ENCODE measurements at regions not wholly inside any gene's neighbourhood (a gene's known extent, or its start where the extent isn't known, plus 50 kb on each side); places are given as distances from the start of the nearest gene placed in this dataset.

DNA sequence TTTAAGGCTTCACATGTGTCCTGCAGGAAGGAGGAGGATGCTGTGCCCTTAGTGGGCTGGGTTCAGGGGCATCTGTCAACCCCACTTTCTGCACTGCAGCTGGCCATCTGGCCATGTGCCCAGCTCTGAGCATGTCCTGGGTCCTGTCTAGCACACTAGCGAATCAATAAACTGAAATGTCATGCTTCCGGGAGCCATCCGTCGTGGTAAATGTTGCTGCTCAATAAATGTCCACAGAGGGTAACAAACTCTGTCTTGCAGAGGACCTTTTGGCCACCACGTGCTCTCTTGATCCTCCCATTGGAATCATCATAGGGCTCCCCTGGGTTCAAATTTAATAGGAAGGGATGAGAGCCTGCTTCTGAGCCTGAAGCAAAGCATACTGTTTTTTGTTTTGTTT lies 168.6 kb upstream of the PIRT start:
- DNase-seq, result no peak
- Histone ChIP-seq H3K27me3 (no peaks in the 10 kb centered on the region), H3K4me3 (no peak overlapping the region), H3K9me3 (no peaks in the 10 kb centered on the region), H3K36me3 (no peaks in the 10 kb centered on the region), H3K27ac (no peak overlapping the region), H3K4me1 (no peaks in the 10 kb centered on the region)
- TF ChIP-seq POLR2A (IDR thresholded peaks at IDR 0.05), result no peak
- TF ChIP-seq, protein P1, sequence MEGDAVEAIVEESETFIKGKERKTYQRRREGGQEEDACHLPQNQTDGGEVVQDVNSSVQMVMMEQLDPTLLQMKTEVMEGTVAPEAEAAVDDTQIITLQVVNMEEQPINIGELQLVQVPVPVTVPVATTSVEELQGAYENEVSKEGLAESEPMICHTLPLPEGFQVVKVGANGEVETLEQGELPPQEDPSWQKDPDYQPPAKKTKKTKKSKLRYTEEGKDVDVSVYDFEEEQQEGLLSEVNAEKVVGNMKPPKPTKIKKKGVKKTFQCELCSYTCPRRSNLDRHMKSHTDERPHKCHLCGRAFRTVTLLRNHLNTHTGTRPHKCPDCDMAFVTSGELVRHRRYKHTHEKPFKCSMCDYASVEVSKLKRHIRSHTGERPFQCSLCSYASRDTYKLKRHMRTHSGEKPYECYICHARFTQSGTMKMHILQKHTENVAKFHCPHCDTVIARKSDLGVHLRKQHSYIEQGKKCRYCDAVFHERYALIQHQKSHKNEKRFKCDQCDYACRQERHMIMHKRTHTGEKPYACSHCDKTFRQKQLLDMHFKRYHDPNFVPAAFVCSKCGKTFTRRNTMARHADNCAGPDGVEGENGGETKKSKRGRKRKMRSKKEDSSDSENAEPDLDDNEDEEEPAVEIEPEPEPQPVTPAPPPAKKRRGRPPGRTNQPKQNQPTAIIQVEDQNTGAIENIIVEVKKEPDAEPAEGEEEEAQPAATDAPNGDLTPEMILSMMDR (IDR thresholded peaks at IDR 0.05), result no peak

DNA sequence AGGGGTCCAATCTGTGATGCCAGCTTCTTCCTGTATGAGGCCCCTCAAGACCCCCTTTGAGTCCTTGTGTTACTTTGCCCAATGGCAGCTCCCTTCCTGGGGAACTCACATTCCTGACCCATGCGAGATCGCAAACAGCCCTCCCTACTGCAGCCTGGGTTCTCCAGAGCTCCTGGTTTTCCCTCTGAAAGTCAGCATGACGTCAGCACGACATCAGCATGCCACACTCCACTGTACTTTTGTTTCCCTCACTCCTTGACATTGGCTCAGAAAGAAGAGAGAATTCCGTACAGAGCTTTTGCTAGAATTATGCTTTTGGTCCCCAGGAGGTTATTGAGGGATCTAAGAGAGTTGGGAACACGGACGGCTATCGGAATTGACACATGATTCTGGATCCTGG lies 168.1 kb upstream of the PIRT start:
- Histone ChIP-seq H3K27ac (no peak overlapping the region), H3K36me3 (no peaks in the 10 kb centered on the region), H3K4me1 (no peaks in the 10 kb centered on the region), H3K9me3 (no peaks in the 10 kb centered on the region), H3K27me3 (no peaks in the 10 kb centered on the region), H3K4me3 (no peak overlapping the region)
- no peak for DNase-seq
- TF ChIP-seq, protein P1 (IDR thresholded peaks at IDR 0.05), result no peak
- no peak for TF ChIP-seq POLR2A (IDR thresholded peaks at IDR 0.05)

DNA sequence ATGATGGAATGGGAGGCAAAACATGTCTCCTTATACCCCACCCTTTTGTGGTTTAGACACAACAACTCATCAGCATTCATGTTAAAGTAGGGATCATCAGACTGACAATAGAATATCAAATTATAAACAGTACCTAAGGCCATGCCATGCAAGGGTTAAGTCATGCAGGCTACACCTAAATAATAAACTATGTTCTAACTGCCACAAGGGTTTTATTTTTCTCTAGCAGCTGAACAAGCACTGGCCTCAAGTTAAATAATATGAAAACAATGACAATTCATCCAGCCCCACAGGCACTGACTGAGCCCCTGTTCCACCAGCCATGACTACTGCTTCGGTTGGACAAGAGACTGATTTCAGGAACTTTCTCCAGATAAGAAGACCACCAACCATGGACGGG lies 164.5 kb upstream of the PIRT start:
- Histone ChIP-seq H3K36me3 (no peaks in the 10 kb centered on the region), H3K9me3 (no peaks in the 10 kb centered on the region), H3K4me1 (no peaks in the 10 kb centered on the region), H3K27ac (no peak overlapping the region), H3K4me3 (no peak overlapping the region), H3K27me3 (no peaks in the 10 kb centered on the region)
- TF ChIP-seq POLR2A (IDR thresholded peaks at IDR 0.05), result no peak
- TF ChIP-seq, protein P1 (IDR thresholded peaks at IDR 0.05), result no peak
- DNase-seq, result no peak

DNA sequence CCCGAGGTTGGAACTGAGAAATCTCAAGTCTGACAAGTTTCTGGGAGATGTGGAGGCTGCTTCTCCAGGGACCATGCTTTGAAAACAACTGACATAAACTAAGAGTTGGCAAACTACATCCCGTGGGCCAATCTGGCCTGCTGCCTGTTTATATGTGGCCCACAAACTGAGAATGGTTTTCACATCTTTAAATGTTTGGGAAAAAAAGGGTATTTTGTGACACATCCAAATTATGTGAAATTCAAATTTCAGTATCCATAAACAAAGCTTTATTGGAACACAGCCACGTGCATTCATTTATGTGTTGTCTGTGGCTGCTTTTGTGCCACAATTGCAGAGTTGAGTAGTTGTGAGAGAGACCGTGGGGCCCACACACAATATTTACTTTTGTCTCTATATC lies 163.8 kb upstream of the PIRT start:
- no peak for DNase-seq
- no peaks in the 10 kb centered on the region for H3K4me1 ChIP-seq
- no peak overlapping the region for H3K4me3 ChIP-seq
- H3K9me3 ChIP-seq, result no peaks in the 10 kb centered on the region
- no peaks in the 10 kb centered on the region for H3K27me3 ChIP-seq
- TF ChIP-seq, protein P1 (IDR thresholded peaks at IDR 0.05), result no peak
- no peak for TF ChIP-seq POLR2A (IDR thresholded peaks at IDR 0.05)
- no peaks in the 10 kb centered on the region for H3K36me3 ChIP-seq
- H3K27ac ChIP-seq, result no peak overlapping the region

DNA sequence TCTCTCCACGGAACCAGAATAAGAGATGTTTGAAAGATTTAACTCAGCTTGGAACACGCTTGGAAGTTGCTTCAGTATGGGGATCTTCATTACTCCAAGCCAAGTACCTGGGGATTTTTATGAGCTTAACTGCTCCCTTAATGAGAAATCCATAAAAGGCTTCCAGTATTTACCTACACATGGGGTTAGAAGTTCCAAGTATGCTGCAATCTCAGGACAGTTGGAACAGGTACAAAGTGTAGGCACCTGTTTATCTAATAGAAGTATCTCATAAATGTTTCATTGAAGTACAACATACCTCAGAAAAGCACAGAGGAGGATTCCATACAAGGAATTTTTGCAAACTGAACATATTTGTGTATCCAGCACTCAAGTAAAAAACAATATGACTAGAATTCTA lies 161.6 kb upstream of the PIRT start:
- TF ChIP-seq POLR2A (IDR thresholded peaks at IDR 0.05), result no peak
- TF ChIP-seq, protein P1 (IDR thresholded peaks at IDR 0.05), result no peak
- Histone ChIP-seq H3K4me1 (no peaks in the 10 kb centered on the region), H3K36me3 (no peaks in the 10 kb centered on the region), H3K27me3 (no peaks in the 10 kb centered on the region), H3K27ac (no peak overlapping the region), H3K9me3 (no peaks in the 10 kb centered on the region), H3K4me3 (no peak overlapping the region)
- no peak for DNase-seq

DNA sequence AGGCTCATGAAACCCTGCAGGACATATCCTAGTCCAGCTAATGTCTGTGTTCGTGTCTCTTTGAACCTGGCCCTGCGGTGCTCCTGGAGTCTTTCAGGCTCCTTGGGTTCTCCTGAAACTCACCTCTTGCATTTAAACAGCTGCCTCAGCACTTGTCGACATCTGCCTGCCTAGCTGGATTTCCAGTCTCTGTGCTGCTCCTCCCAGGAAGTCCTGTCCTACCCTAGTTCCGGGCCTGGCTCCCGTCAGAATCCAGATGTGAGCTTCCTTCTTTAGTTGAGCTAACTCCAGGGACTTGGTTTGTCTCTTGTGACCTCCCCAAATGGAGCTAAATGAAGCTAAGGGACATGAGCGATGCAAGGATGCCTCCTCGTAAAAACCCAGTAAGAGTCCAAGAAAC lies 155.2 kb upstream of the PIRT start:
- H3K27me3 ChIP-seq, result no peaks in the 10 kb centered on the region
- no peak overlapping the region for H3K27ac ChIP-seq
- H3K36me3 ChIP-seq, result no peaks in the 10 kb centered on the region
- no peaks in the 10 kb centered on the region for H3K4me1 ChIP-seq
- no peak for DNase-seq
- no peak overlapping the region for H3K4me3 ChIP-seq
- H3K9me3 ChIP-seq, result no peaks in the 10 kb centered on the region
- TF ChIP-seq, protein P1 (IDR thresholded peaks at IDR 0.05), result no peak

All from Peyer's patch (tissue), 4 donors.